Stromal cell of bone marrow (primary cell): ENCODE measurements at regions not wholly inside any gene's neighbourhood (a gene's known extent, or its start where the extent isn't known, plus 50 kb on each side); places are given as distances from the start of the nearest gene placed in this dataset.
"Not testable (repeated sequence)": the region's sequence is repeated elsewhere in the genome, so short reads cannot be mapped to it uniquely, and the experiment has no call there.

Source experiments
- DNase-seq: peaks from one replicate; pipeline ENCODE4 v3.0.0-alpha.2; 2012; ENCODE audit warnings: low read depth

- no peak for DNase-seq
Observed at GRCh38 chr2:14988600-14988999, 356.1 kb downstream of the LRATD1 start.

DNA sequence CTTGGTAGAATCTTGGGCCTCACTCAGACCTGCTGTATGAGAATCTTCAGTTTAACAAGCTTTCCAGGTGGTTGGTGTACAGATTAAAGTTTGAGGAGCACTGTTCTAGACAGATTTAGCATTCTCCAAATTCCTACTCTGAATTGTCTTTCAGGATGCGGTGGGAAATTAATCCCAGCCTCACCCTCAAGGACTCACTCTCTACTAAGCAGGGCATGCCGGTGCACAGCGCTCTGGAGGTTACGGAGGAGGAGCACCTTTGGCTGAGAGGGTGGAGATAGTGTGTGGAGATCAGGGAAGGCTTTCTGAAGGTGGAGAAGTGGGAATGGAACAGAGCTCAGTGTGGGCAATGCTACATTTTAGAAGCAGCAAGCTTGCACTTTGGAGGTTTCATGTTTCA is 359.2 kb downstream of the LRATD1 start:
- DNase-seq, result no peak

GRCh38 chr2:14994721-14995120 is 362.2 kb downstream of the LRATD1 start:
- DNase-seq, result no peak

- no peak for DNase-seq
Observed at GRCh38 chr2:14996351-14997014, 364.0 kb downstream of the LRATD1 start.

DNA sequence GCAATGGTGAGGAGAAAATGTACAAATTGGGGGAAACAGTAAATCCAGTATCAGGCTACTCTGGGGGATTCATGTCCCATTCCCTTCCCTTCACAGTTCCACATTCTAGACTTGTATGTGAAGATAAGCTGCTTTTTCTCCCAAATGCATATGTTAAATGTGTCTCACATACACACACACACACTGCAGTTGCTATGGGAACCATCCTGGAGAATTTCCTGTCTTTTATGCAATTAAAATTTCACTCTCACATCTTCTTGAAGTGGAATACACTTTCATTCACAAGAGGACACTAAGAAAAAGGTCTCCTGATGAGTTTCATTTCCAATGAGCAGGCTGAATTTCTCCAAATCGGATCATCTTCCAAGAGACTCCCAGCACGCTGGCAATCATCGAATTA is 366.0 kb downstream of the LRATD1 start:
- no peak for DNase-seq

DNA sequence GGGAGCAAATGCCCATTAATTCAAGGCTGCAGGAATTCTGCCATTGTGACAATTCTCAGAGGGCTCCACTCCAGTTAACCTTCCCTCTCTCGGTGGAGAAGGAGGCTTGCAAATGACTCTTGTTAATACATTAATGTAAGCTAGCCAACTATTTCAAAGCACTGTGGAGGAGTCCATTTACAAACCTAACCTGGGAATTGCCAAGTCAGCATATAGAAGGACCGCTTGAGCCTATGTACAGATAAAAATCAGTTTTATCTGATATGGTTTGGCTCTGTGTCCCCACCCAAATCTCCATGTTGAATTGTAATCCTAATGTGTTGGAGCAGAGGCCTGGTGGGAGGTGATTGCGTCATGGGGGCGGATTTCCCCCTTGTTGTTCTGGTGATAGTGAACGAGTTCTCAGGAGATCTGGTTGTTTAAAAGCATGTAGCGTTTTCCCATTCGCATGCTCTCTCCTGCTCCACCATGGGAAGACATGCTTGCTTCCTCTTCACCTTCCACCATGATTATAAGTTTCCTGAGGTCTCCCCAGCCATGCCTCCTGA is 366.7 kb downstream of the LRATD1 start:
- no peak for DNase-seq

DNA sequence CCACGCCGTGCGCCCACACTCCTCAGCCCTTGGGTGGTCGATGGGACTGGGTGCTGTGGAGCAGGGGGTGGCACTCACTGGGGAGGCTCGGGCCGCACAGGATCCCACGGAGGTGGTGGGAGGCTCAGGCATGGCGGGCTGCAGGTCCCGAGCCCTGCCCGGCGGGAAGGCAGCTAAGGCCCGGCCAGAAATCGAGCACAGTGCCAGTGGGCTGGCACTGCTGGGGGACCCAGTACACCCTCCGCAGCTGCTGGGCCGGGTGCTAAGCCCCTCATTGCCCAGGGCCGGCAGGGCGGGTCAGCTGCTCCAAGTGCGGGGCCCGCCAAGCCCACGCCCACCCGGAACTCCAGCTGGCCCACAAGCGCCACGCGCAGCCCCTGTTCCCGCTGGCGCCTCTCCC is 370.0 kb downstream of the LRATD1 start:
- DNase-seq, result not testable (repeated sequence)

DNA sequence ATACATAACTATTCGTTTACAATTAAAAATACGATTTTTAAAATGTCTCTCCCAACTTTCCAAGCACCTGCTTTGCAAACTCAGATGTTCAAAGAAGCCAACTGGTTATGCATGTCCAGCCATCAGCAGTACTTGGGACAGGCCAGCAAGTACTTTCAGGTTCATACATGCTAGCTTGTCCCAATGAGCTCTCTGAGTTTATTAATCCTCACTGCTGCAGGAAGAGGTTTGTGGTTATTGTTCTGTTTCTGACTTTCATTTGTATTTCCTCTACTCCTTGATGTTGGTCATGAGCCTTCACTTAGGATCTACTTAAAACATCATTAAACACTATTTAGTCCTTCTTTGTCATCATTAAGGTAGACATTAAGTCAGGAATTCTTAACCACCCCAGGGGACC is 374.1 kb downstream of the LRATD1 start:
- DNase-seq, result no peak

DNA sequence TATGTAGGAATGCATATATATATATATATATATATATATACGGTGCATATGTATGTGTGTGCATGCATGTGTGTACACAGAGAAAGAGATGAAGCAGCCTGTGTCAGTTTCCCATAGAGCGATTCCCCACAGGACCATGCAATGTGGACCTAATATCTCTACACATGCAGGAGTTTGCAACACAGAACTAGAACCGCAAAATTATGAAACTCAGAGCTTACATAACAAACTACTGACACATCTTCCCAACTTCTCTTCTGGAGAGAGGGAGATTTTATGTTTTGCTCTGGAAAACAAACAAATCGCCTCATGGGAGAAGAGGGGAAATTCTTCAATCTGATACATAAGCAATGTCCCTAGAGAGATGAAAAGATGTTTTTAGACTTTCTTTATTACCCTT is 377.2 kb downstream of the LRATD1 start:
- peak; percentile 25 for DNase-seq

- no peak for DNase-seq
Observed at GRCh38 chr2:15010346-15010745, 377.8 kb downstream of the LRATD1 start.

DNA sequence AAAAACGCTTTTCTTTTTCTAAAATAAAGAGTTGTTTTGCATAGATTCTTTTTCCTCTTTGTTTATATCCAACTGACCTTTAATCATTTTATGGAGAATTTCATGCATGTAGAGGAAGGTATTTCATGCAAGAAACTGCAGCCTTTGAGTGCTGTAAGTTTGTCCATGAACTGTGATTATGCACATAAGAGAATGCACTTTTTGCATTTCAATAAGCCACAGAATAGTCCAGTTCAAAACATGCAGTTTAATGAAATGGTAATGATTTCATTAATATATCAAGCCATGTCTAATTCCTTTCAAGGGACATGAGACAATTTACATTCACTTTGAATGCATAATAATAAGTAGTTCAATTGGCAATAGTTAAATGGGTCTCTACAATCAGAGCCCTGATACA is 386.3 kb downstream of the LRATD1 start:
- no peak for DNase-seq

- DNase-seq, result peak; percentile 27
Observed at GRCh38 chr2:15023221-15023620, 390.7 kb downstream of the LRATD1 start.

GRCh38 chr2:15028406-15028805 is 395.9 kb downstream of the LRATD1 start:
- no peak for DNase-seq

DNA sequence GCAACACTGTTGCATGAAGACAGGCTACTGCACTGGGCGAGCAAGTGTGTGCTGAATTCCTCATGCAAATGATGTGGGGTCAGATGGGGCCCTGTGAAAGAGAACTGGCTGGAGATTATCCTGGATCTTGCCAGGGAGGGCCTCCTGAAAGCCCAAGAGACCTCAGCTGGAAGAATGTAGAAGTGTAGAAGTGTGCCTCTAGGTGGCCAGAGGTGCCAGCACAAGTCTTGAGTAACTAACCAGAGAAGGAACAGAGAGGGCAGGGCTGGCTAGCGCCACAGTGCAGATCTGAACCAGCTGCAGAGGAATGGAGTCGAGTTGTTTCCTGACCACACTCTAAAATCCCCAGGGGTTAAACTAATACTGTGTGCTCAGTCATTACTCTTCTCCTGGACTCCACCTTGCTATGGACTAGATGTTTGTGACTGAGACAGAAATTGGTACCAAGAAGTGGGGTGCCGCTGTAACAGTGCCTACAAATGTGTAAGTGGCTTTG is 399.3 kb downstream of the LRATD1 start:
- DNase-seq, result no peak

DNA sequence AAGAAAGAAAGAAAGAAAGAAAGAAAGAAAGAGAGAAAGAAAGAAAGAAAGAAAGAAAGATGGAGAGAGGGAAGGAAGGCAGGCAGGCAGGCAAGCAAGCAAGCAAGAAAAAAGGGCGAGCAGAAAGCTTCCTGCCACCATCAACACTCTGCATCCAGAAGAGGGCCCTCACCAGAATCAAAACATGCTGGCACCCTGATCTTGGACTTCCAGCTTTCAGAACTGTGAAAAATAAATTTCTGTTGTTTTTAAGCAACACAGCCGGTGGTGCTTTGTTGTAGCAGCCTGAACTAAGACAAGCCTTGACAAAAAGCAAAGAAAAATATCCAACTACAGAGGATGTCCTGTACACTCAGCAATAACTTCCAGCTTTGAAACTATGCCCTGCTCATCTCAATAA is 401.7 kb downstream of the LRATD1 start:
- DNase-seq, result no peak

DNA sequence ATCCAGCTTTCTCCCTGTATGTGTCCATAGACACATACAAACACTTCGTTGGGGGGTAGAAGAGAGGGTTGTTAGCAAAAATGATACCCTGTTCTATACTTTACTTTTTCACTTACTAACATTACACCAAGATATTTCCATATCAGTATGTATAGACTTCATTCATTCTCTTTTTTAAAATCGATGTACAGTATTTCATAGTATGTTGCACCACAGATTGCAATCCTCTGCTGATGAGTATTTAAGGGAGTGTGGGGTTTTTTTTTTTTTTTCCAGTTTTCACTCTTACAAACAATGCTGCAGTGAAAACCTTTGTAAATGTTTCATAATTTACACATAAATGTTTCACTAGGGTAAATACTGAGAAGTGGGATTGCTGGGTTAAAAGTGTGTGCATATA is 402.3 kb downstream of the LRATD1 start:
- no peak for DNase-seq

DNA sequence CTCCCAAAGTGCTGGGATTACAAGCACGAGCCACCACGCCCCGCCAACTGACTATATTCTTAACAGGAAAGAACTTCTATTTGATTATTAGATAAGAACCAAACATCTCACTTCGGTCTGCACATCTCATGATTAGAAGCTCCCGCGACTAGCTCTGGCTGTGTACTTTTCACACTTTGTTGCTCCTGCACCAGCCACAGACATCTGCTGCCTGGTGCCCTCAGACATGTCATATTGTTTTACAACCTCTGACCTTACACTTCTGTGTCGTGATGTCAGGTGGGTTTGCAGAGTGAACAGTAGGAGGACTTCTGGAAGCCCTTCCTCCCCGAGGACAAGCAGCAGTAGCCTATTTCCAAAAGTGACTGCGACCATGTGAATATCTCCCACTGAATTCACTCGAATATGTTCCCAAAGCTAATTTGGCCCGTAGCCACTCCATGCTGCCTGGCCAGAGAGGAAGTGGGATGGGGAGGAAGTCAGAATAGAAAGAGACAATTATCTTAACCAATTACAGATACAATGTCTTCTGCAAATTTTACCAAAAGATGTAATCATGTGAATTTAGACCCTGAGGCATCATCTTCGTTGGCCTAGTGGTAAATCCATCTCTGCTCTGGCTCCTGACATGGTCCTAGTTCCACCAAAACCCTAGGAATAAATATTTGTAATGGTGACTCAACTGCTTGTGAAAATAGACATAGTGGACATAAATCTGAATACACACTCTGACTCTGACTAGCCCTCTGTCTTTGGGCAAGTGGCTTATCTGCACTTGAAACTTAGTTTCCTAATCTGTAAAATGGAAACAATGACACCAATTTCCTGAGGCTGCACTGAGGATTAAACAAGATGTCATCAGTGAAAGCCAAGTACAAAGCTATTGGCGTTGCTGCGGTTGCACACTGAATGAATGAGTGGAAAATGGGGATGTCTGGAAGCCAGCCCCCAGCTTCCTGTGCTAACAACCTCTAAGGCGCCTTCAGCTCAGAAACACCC is 406.1 kb downstream of the LRATD1 start:
- DNase-seq, result no peak

DNA sequence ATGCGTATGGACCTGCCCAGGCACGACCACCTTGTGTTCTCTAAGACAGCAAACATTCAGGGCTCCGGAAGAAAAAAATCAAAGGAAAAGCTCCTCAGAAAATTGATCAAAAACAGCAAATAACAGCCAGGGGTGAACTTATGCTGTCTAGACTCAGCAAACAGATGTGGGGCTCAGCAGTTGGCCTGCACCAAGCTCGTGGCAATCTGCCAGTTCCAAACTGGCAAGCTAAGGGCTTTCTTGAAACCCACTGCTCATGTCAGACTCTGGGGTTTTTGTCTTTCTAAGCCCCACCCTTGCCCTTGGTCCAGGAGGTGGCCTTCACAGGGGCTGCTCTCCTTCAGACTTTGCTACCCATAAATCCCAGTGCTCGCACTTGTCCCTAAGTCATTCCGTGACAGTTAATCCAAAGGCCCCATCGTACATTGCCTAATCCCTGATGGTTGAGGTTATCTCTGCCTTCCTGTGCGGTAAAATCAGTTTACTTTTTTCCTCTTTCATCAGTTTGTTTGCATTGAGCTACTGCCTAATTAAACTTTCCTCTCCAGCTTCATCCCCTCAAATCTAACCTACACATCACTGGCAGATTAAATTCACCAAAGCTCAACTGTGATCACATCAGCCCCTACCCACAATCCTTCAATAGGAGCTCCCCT is 408.0 kb downstream of the LRATD1 start:
- DNase-seq, result no peak

GRCh38 chr2:15041429-15041837 is 408.9 kb downstream of the LRATD1 start:
- no peak for DNase-seq

- peak; percentile 89 for DNase-seq
Observed at GRCh38 chr2:15042801-15043217, 410.3 kb downstream of the LRATD1 start.

GRCh38 chr2:15043336-15044058 is 411.0 kb downstream of the LRATD1 start:
- DNase-seq, result no peak

- no peak for DNase-seq
Observed at GRCh38 chr2:15045054-15045453, 412.5 kb downstream of the LRATD1 start.
